GM19240 (cell line): ENCODE measurements at regions not wholly inside any gene's neighbourhood (a gene's known extent, or its start where the extent isn't known, plus 50 kb on each side); places are given as distances from the start of the nearest gene placed in this dataset.

Experiments used
- DNase-seq: peaks from one replicate; pipeline ENCODE4 v3.0.0; 2011; ENCODE audit warnings: low spot score; ENCODE audit not compliant: insufficient read length

- DNase-seq, result peak; percentile 4
Measured at GRCh38 chr7:96414931-96415292, 93.0 kb upstream of the SLC25A13 start.

- no peak for DNase-seq
Measured at GRCh38 chr7:96410126-96410839, 88.4 kb upstream of the SLC25A13 start.

GRCh38 chr7:96408881-96409280 is 87.0 kb upstream of the SLC25A13 start:
- DNase-seq, result no peak

- no peak for DNase-seq
Measured at GRCh38 chr7:96407427-96407826, 85.5 kb upstream of the SLC25A13 start.

- DNase-seq, result no peak
Measured at GRCh38 chr7:96402913-96403312, 81.0 kb upstream of the SLC25A13 start.

GRCh38 chr7:96401200-96401599 is 79.3 kb upstream of the SLC25A13 start:
- no peak for DNase-seq

GRCh38 chr7:96400518-96400917 is 78.6 kb upstream of the SLC25A13 start:
- no peak for DNase-seq

GRCh38 chr7:96400001-96400400 is 78.1 kb upstream of the SLC25A13 start:
- no peak for DNase-seq

GRCh38 chr7:96397936-96398598 is 76.2 kb upstream of the SLC25A13 start:
- DNase-seq, result no peak

- no peak for DNase-seq
Measured at GRCh38 chr7:96388620-96389383, 66.9 kb upstream of the SLC25A13 start.

- no peak for DNase-seq
Measured at GRCh38 chr7:96388166-96388565, 66.3 kb upstream of the SLC25A13 start.

GRCh38 chr7:96380111-96380512 is 58.2 kb upstream of the SLC25A13 start:
- DNase-seq, result no peak

GRCh38 chr7:96377399-96377798 is 55.5 kb upstream of the SLC25A13 start:
- DNase-seq, result no peak
